ENCODE measurements at regions not wholly inside any gene's neighbourhood (a gene's known extent, or its start where the extent isn't known, plus 50 kb on each side); places are given as distances from the start of the nearest gene placed in this dataset.

- no peak for DNase-seq (ENCODE audit: low read depth in 2 of 2)
Measured at GRCh38 chr3:178244733-178245709, 291.2 kb upstream of the KCNMB2 start.

- no peak for DNase-seq (ENCODE audit: low read depth in 2 of 2)
Measured at GRCh38 chr3:178246004-178246403, 290.2 kb upstream of the KCNMB2 start.

GRCh38 chr3:178255315-178255714 is 280.9 kb upstream of the KCNMB2 start:
- DNase-seq (ENCODE audit: low read depth in 2 of 2): peak; percentile 54 to 56

- DNase-seq (ENCODE audit: low read depth in 2 of 2): no peak
Measured at GRCh38 chr3:178257491-178257890, 278.7 kb upstream of the KCNMB2 start.

- DNase-seq (ENCODE audit: low read depth in 2 of 2): no peak
Measured at GRCh38 chr3:178258121-178258520, 278.1 kb upstream of the KCNMB2 start.

- DNase-seq (ENCODE audit: low read depth in 2 of 2): no peak
Measured at GRCh38 chr3:178259703-178260102, 276.5 kb upstream of the KCNMB2 start.

GRCh38 chr3:178260887-178261565 is 275.2 kb upstream of the KCNMB2 start:
- DNase-seq (ENCODE audit: low read depth in 2 of 2): no peak

GRCh38 chr3:178263236-178263916 is 272.9 kb upstream of the KCNMB2 start:
- DNase-seq (ENCODE audit: low read depth in 2 of 2): no peak

GRCh38 chr3:178267158-178267844 is 268.9 kb upstream of the KCNMB2 start:
- no peak for DNase-seq (ENCODE audit: low read depth in 2 of 2)

GRCh38 chr3:178270838-178271237 is 265.4 kb upstream of the KCNMB2 start:
- DNase-seq (ENCODE audit: low read depth in 2 of 2): no peak

- DNase-seq (ENCODE audit: low read depth in 2 of 2): no peak
Measured at GRCh38 chr3:178271740-178272387, 264.4 kb upstream of the KCNMB2 start.

GRCh38 chr3:178272841-178273240 is 263.4 kb upstream of the KCNMB2 start:
- DNase-seq (ENCODE audit: low read depth in 2 of 2): no peak

GRCh38 chr3:178274711-178275110 is 261.5 kb upstream of the KCNMB2 start:
- DNase-seq (ENCODE audit: low read depth in 2 of 2): no peak

GRCh38 chr3:178275311-178275710 is 260.9 kb upstream of the KCNMB2 start:
- no peak for DNase-seq (ENCODE audit: low read depth in 2 of 2)

GRCh38 chr3:178275793-178276192 is 260.4 kb upstream of the KCNMB2 start:
- DNase-seq (ENCODE audit: low read depth in 2 of 2): no peak

GRCh38 chr3:178277605-178278004 is 258.6 kb upstream of the KCNMB2 start:
- DNase-seq (ENCODE audit: low read depth in 2 of 2): no peak

GRCh38 chr3:178283561-178283960 is 252.7 kb upstream of the KCNMB2 start:
- DNase-seq (ENCODE audit: low read depth in 2 of 2): no peak

- DNase-seq (ENCODE audit: low read depth in 2 of 2): no peak
Measured at GRCh38 chr3:178284181-178284580, 252.1 kb upstream of the KCNMB2 start.

- DNase-seq (ENCODE audit: low read depth in 2 of 2): no peak
Measured at GRCh38 chr3:178288074-178288473, 248.2 kb upstream of the KCNMB2 start.

- no peak for DNase-seq (ENCODE audit: low read depth in 2 of 2)
Measured at GRCh38 chr3:178289544-178290160, 246.6 kb upstream of the KCNMB2 start.

Data from fibroblast of skin of left biceps (primary cell).